Keratinocyte (primary cell): ENCODE measurements at regions not wholly inside any gene's neighbourhood (a gene's known extent, or its start where the extent isn't known, plus 50 kb on each side); places are given as distances from the start of the nearest gene placed in this dataset.

Experiments
- CTCF ChIP-seq, 3 experiments: IDR thresholded peaks in 1 of 3; conservative IDR thresholded peaks in 1 of 3; optimal IDR thresholded peaks in 1 of 3; 2 replicates in 2 of 3; 3 replicates in 1 of 3; pipeline versions ENCODE3 to v1.5.1; 2011; ENCODE audit warnings: low read length in 3 of 3, mild to moderate bottlenecking in 3 of 3, moderate library complexity in 2 of 3, control low read depth in 1 of 3, inconsistent platforms in 1 of 3; ENCODE audit not compliant: insufficient read depth in 2 of 3; ENCODE audit errors: extremely low read depth in 1 of 3
- EZH2 ChIP-seq: IDR thresholded peaks from one replicate; pipeline ENCODE4 v1.6.1; 2012; ENCODE audit warnings: inconsistent platforms, mild to moderate bottlenecking, low read length, moderate library complexity

GRCh38 chr11:34811858-34812257 is 104.3 kb downstream of the APIP start:
- no peak for TF ChIP-seq CTCF (optimal IDR thresholded peaks at IDR 0.05 in 1 of 3, IDR thresholded peaks at IDR 0.05 in 1 of 3, conservative IDR thresholded peaks at IDR 0.05 in 1 of 3; ENCODE audit: extremely low read depth in 1 of 3, insufficient read depth in 2 of 3, low read length in 3 of 3)
- TF ChIP-seq EZH2, result no peak
